Activated T-cell treated with anti-CD3 and anti-CD28 coated beads, Interleukin-2, amount 50 U/mL, for 72 hours (primary cell): ENCODE measurements at regions not wholly inside any gene's neighbourhood (a gene's known extent, or its start where the extent isn't known, plus 50 kb on each side); places are given as distances from the start of the nearest gene placed in this dataset.
"Not testable (repeated sequence)": the region's sequence is repeated elsewhere in the genome, so short reads cannot be mapped to it uniquely, and the experiment has no call there.

Source experiments
- ATAC-seq, 2 donors: fragments of 150-1000 bp; cut with Tn5 transposase; replicated peaks in 1 of 2; 2 replicates each; pipeline ENCODE4 v1.10.0; 2021; ENCODE audit warnings: moderate library complexity in 2 of 2, mild to moderate bottlenecking in 1 of 2
- DNase-seq, 2 donors: peaks; one replicate each; pipeline ENCODE4 v3.0.0; 2021 to 2022; ENCODE audit warnings: mixed read lengths in 1 of 2
- H3K27ac Mint-ChIP-seq: one replicate; pipeline ENCODE4 v1.8.0; 2022; ENCODE audit warnings: mild to moderate bottlenecking, moderate library complexity, mixed read lengths
- H3K27me3 Mint-ChIP-seq: one replicate; pipeline ENCODE4 v1.8.0; 2022; ENCODE audit warnings: low read depth, mixed read lengths
- H3K36me3 Mint-ChIP-seq, 2 donors: one replicate each; pipeline ENCODE4 v1.8.0; 2022; ENCODE audit warnings: mixed read lengths in 2 of 2, mild to moderate bottlenecking in 1 of 2; ENCODE audit not compliant: insufficient read depth in 2 of 2
- H3K4me1 Mint-ChIP-seq: one replicate; pipeline ENCODE4 v1.8.0; 2022; ENCODE audit warnings: low read depth, mixed read lengths
- H3K4me3 Mint-ChIP-seq, 2 donors: one replicate each; pipeline ENCODE4 v1.8.0; 2022; ENCODE audit warnings: mild to moderate bottlenecking in 2 of 2, mixed read lengths in 2 of 2, moderate library complexity in 2 of 2
- H3K9me3 Mint-ChIP-seq, 2 donors: one replicate each; pipeline ENCODE4 v1.8.0; 2022; ENCODE audit warnings: mixed read lengths in 2 of 2

DNA sequence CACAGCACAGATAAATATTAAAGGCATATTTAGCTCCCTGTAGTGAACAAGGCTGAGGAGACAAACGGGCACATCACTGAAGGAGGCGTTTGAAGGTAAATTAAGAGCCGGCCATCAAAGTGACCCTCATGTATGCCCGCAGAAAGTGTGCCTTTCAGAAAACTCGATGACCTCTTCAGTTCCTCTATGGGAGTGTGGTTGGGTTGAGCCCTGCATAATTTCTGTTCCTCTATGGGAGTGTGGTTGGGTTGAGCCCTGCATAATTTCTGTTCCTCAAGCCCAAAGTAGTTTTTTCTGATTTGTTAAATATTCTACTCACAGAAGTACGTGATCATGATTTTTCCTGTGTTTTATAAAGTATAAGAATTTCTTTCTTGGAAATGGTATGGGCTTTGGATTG lies 568.5 kb downstream of the TSN start:
- H3K27me3 Mint-ChIP-seq, result no peaks in the 10 kb centered on the region
- H3K27ac Mint-ChIP-seq, result no peak overlapping the region
- ATAC-seq (no peak), DNase-seq (no peak)
- H3K4me3 Mint-ChIP-seq, result no peak overlapping the region
- H3K4me1 Mint-ChIP-seq, result no peaks in the 10 kb centered on the region
- H3K9me3 Mint-ChIP-seq, result peaks cover 0 to 2% of the 10 kb centered on the region in 2 donors
- H3K36me3 Mint-ChIP-seq, result no peaks in the 10 kb centered on the region

DNA sequence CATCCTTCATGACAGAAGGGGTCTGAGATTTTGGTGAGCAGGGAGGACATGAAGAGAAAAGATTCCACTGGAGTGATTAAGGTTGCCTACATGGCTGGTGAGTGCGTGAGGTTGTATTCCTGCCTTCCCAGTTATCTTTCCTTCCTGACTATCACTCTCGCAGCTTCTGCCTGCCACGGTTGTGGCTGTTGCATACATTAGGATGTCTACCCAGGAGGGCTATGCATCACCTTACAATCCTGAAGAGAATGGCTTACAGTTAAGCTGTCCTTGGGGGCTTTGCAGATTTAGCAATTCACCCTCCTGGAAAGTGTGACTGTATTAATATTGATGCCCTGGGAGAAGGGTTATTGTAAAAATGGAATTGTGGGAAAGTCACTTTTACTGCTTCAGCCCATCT lies 571.0 kb downstream of the TSN start:
- DNase-seq (no peak), ATAC-seq (no peak)
- Mint-ChIP-seq H3K4me3 (no peak overlapping the region), H3K27ac (no peak overlapping the region), H3K36me3 (no peaks in the 10 kb centered on the region), H3K27me3 (no peaks in the 10 kb centered on the region), H3K9me3 (peaks cover 0 to 2% of the 10 kb centered on the region in 2 donors), H3K4me1 (no peaks in the 10 kb centered on the region)

DNA sequence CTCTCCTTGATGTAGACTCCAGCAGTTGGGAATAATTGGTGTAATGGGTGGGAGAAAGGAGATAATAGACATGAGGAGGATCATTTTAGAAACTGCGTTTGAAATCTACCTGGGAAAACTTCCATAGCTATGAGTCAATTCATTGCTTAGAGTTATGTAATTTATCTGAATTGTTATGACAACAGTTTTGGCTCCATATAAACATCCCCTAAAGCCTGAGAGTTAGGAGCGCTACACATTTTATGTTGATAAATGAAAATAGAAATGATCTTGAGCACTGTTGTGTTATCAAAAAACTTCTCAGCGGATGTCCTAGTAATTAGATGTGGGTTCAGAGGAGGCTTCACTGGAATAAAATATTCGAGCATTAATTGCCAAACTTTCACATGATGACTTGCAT lies 573.4 kb downstream of the TSN start:
- Mint-ChIP-seq H3K4me1 (no peaks in the 10 kb centered on the region), H3K36me3 (no peaks in the 10 kb centered on the region), H3K9me3 (peaks cover 0 to 2% of the 10 kb centered on the region in 2 donors), H3K27me3 (no peaks in the 10 kb centered on the region), H3K27ac (no peak overlapping the region), H3K4me3 (no peak overlapping the region)
- no peak for ATAC-seq
- DNase-seq, result no peak

DNA sequence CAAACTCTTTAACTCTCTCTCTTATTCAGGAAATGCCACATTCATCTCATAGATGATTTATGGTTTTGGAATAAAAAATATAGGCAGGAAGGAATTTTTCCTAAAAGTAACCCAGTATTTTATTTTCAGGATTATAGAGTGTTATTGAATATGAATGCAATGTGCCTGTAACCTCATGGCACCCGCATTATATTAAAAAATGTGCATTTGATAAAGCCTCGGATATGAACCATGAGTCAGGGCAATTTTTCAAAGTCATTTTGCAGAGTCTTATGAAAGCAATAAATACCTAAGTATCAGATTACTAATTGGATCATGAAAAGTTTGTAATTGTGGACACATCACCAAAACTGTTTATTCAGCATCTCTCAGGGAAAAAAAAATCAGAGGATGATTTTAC lies 573.8 kb downstream of the TSN start:
- ATAC-seq (no peak), DNase-seq (no peak)
- H3K27me3 Mint-ChIP-seq, result no peaks in the 10 kb centered on the region
- no peak overlapping the region for H3K4me3 Mint-ChIP-seq
- H3K9me3 Mint-ChIP-seq, result peaks cover 0 to 2% of the 10 kb centered on the region in 2 donors
- H3K36me3 Mint-ChIP-seq, result no peaks in the 10 kb centered on the region
- H3K4me1 Mint-ChIP-seq, result no peaks in the 10 kb centered on the region
- no peak overlapping the region for H3K27ac Mint-ChIP-seq

DNA sequence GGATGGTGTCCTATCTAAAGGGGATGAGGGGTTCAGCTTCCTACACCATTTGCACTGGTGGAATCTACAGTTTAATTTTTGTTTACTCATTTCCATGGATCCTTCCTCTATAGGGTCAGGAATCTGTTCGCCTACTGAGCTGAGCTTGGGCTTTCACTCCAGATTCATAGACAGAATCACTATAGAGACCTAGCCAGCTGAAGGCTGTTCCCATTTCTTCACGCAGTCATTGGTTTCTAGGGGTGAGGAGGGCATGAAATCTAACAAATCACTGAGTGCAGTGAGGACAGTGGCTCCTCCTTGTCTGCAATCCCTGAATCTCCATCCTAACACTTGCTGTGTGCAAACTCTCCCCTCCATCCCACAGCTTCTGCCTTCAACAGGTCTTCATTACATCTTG lies 578.5 kb downstream of the TSN start:
- Mint-ChIP-seq H3K4me1 (no peaks in the 10 kb centered on the region), H3K36me3 (no peaks in the 10 kb centered on the region), H3K9me3 (no peaks in the 10 kb centered on the region), H3K4me3 (no peak overlapping the region), H3K27me3 (no peaks in the 10 kb centered on the region), H3K27ac (no peak overlapping the region)
- DNase-seq (no peak), ATAC-seq (no peak)

DNA sequence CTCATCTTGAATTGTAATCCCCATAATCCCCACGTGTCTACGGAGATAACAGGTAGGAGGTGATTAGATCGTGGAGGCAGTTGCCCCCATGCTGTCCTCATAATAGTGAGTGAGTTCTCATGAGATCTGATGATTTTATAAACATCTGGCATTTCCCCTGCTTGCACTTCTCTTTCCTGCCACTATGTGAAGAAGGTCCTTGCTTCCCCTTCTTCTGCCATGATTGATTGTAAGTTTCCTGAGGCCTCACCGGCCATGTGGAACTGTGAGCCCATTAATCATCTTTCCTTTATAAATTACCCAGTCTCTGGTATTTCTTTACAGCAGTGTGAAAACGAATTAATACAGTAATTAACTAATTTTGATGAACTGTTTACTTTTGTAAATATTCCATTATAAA lies 582.5 kb downstream of the TSN start:
- Mint-ChIP-seq H3K27ac (no peak overlapping the region), H3K9me3 (no peaks in the 10 kb centered on the region), H3K4me1 (no peaks in the 10 kb centered on the region), H3K36me3 (no peaks in the 10 kb centered on the region), H3K4me3 (no peak overlapping the region), H3K27me3 (no peaks in the 10 kb centered on the region)
- no peak for DNase-seq
- ATAC-seq, result no peak

DNA sequence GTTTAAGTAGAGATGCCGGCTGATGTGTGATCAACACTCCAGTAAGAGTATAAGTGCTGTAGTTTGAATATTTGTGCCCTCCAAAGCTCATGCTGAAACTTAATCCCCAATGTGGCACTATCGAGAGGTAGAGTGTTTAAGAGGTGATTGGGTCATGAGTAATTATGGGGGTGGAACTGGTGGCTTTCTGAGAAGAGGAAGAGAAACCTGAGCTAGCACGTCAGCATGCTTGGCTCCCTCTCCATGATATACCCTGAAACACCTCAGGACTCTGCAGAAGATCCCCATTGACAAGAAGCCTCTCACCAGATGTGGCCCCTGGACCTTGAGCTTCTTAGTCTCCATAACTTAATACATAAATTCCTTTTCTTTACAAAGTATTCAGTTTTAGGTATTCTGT lies 584.8 kb downstream of the TSN start:
- H3K36me3 Mint-ChIP-seq, result no peaks in the 10 kb centered on the region
- no peak overlapping the region for H3K4me3 Mint-ChIP-seq
- no peaks in the 10 kb centered on the region for H3K27me3 Mint-ChIP-seq
- peaks cover 2% of the 10 kb centered on the region in 2 donors for H3K9me3 Mint-ChIP-seq
- DNase-seq (no peak), ATAC-seq (no peak)
- no peaks in the 10 kb centered on the region for H3K4me1 Mint-ChIP-seq
- H3K27ac Mint-ChIP-seq, result no peak overlapping the region

DNA sequence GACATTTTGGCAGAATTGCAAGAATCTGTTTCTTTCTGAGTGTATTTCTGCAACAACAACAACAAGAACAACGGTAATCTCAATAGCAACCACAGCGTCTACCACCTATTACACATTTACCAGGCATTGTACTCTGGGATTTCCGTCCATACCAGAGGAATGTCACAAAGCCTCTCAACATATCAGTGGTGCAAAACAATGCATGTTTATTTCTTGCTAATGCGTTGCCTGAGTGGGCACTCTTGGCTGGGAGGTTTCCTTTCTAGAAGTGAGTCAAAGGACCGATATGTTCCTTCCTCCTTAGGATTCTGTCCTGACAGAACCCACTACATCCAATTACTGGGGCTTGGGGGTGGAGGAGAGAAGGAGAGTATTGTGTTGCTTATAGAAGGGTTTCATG lies 585.6 kb downstream of the TSN start:
- DNase-seq, result no peak
- no peak for ATAC-seq
- Mint-ChIP-seq H3K27ac (peak overlapping the region; percentile 43), H3K36me3 (no peaks in the 10 kb centered on the region), H3K9me3 (peaks cover 6% of the 10 kb centered on the region in 2 donors), H3K4me1 (no peaks in the 10 kb centered on the region), H3K27me3 (no peaks in the 10 kb centered on the region), H3K4me3 (no peak overlapping the region)

DNA sequence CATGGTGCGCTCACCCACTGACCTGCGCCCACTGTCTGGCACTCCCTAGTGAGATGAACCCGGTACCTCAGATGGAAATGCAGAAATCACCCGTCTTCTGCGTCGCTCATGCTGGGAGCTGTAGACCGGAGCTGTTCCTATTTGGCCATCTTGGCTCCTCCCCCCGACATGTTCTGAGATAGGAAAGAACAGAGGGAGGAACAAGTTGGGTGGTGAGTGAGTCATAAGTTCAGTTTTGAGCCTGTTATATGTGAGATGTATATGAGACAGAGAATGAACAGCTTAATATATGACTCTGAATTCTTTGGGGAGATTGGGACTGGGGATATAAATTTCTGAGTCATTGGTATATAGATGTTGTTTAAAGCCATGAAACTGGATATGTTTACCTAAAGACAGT lies 596.7 kb downstream of the TSN start:
- H3K9me3 Mint-ChIP-seq, result not testable (repeated sequence)

DNA sequence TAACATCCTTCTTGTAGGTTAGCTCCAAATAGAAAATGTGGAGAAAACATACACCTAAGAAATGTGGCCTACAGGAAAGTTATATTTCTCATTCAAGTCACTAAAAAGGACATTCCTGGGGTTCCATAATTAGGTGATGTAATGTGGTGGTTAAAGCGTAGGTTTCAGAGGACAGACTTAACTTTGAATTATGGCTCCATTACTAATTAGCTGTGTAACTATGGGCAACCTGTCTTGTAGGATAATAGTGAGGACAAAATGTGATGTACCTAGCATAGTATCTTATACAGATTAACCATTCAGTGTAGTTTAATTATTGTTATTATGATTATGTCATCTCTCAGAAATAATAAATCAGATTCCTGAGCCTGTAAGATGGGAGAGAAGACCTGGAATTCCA lies 602.5 kb downstream of the TSN start:
- H3K9me3 Mint-ChIP-seq, result no peaks in the 10 kb centered on the region
- DNase-seq, result no peak
- no peak overlapping the region for H3K4me3 Mint-ChIP-seq
- ATAC-seq, result no peak
- no peak overlapping the region for H3K27ac Mint-ChIP-seq
- no peaks in the 10 kb centered on the region for H3K36me3 Mint-ChIP-seq
- H3K27me3 Mint-ChIP-seq, result no peaks in the 10 kb centered on the region
- H3K4me1 Mint-ChIP-seq, result no peaks in the 10 kb centered on the region

More for the DNA sequence above, 596.7 kb downstream of the TSN start:
- H3K27ac Mint-ChIP-seq, H3K4me1 Mint-ChIP-seq, H3K4me3 Mint-ChIP-seq, DNase-seq, H3K27me3 Mint-ChIP-seq, H3K36me3 Mint-ChIP-seq, ATAC-seq: not testable (repeated sequence)

DNA sequence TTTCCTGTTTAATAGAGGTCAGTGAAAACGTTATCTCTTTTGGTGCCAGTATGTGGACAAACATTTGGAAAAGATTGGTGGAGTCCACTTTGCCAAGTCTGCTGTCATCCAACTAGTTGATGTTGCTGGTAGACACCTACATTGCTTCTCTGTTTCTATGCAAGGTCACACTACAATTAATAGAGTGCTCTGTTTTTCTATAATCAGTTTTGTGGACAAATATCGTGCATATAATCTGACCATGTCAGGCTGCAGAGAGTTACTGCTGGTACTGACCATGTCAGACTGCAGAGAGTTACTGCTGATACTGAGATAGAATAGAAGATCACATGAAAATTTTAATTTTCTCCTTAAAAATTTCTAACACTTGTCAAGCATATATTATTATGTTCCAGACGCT lies 603.3 kb downstream of the TSN start:
- no peaks in the 10 kb centered on the region for H3K36me3 Mint-ChIP-seq
- H3K9me3 Mint-ChIP-seq, result no peaks in the 10 kb centered on the region
- no peak overlapping the region for H3K27ac Mint-ChIP-seq
- H3K4me1 Mint-ChIP-seq, result no peaks in the 10 kb centered on the region
- no peaks in the 10 kb centered on the region for H3K27me3 Mint-ChIP-seq
- no peak for ATAC-seq
- DNase-seq, result no peak
- H3K4me3 Mint-ChIP-seq, result no peak overlapping the region

DNA sequence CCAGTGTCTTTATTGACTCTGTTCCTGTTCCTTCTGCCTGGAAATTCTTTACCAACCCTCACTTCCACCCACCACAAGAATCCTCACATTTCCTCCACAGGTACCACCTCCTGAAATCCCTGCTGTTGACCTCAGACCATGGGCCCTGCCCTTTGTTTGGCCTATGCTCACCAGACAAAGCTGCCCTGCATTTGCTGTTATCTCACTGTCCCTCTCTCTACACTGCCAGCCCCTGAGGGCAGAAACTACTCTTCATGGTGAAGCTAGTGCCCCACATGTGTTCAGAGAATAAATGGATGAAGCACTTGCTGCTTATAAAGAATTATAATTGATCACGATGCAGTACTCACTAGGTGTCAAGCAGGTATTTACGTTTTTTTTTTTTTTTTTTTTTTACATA lies 608.4 kb downstream of the TSN start:
- H3K9me3 Mint-ChIP-seq, result no peaks in the 10 kb centered on the region
- no peak for DNase-seq
- H3K27me3 Mint-ChIP-seq, result no peaks in the 10 kb centered on the region
- no peak for ATAC-seq
- no peaks in the 10 kb centered on the region for H3K36me3 Mint-ChIP-seq
- H3K27ac Mint-ChIP-seq, result no peak overlapping the region
- H3K4me3 Mint-ChIP-seq, result no peak overlapping the region
- H3K4me1 Mint-ChIP-seq, result no peaks in the 10 kb centered on the region

DNA sequence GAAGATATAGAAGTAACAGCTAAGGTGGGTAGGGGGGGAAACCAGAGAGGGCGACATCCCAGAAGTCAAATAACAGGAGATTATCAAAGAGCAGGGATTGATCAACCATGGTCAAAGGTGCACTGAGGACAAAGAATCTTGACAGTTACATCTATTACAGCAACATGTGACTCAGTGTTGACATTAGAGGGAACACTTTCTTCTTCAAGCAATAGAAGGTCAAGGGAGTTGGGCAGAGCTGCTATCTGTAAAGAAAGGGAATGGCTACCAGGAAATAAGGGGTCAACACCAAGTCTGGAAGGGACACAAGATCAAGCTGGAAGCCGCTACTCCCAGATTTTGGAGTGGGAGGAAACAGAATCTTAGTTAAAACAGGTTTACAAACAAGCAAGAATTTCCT lies 611.0 kb downstream of the TSN start:
- no peaks in the 10 kb centered on the region for H3K4me1 Mint-ChIP-seq

DNA sequence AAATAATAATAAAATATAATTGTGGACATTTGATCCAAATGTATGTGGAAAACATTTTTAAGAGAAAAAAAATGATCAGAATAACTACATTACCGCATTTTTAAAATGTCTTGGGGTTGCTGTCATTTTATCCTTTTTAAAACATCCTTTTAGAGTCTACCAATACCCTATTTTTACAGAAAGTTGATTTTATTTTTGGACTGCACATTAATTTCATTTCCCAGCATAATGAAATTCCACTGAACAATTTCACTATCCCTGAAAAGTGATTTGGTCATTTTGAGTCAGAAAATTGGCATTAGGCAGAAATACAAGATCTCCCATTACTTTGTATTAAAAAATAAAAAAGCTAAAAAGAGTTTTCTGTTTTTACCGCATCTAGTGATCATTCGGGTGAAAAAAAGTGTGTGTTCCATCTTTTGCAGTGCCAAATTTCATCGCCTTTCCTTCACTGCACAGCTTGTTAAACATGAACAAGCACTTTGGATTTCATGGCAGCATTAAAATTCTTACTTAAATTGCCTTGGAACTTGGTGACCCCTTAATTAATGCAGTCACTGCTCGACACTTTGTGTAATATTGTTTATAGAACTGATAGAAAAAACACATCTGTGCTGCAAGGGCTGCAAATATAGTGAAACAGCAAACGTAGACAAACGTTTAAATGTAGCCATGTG lies 611.7 kb downstream of the TSN start:
- peaks cover 0 to 2% of the 10 kb centered on the region in 2 donors for H3K9me3 Mint-ChIP-seq
- ATAC-seq (no peak), DNase-seq (no peak)
- no peaks in the 10 kb centered on the region for H3K36me3 Mint-ChIP-seq
- no peaks in the 10 kb centered on the region for H3K27me3 Mint-ChIP-seq
- no peak overlapping the region for H3K27ac Mint-ChIP-seq
- H3K4me3 Mint-ChIP-seq, result no peak overlapping the region
- no peaks in the 10 kb centered on the region for H3K4me1 Mint-ChIP-seq

More for the DNA sequence above, 611.0 kb downstream of the TSN start:
- H3K36me3 Mint-ChIP-seq, result no peaks in the 10 kb centered on the region
- no peak for ATAC-seq
- H3K27ac Mint-ChIP-seq, result no peak overlapping the region
- no peak overlapping the region for H3K4me3 Mint-ChIP-seq
- no peaks in the 10 kb centered on the region for H3K27me3 Mint-ChIP-seq
- no peaks in the 10 kb centered on the region for H3K9me3 Mint-ChIP-seq
- DNase-seq, result no peak
